ENCODE measurements at regions not wholly inside any gene's neighbourhood (a gene's known extent, or its start where the extent isn't known, plus 50 kb on each side); places are given as distances from the start of the nearest gene placed in this dataset.

- H3K79me2 ChIP-seq (ENCODE audit: low read length) = no peaks in the 10 kb centered on the region
- intact Hi-C loops (cut with micrococcal nuclease) = no loop called here
- no peaks in the 10 kb centered on the region for H3K27me3 ChIP-seq (ENCODE audit: low read length)
- H3K27ac ChIP-seq (ENCODE audit: low read length) = peak overlapping the region; percentile 57
- no peaks in the 10 kb centered on the region for H4K20me1 ChIP-seq (ENCODE audit: low read length)
- peak; percentile 96 for ATAC-seq
- CTCF ChIA-PET = interaction anchor here (1.2 kb wide), 1 partner anchor 119 kb away, joined by 3 read pairs; no protein-coding TSS in a partner anchor
- TF ChIP-seq EZH2 (IDR thresholded peaks at IDR 0.05; ENCODE audit: low read length, unreplicated experiment) (no peak), CTCF (conservative IDR thresholded peaks at IDR 0.05; ENCODE audit: low read depth, low read length) (no peak), EZH2phosphoT487 (IDR thresholded peaks at IDR 0.05; ENCODE audit: borderline replicate concordance, low read length) (no peak)
- POLR2A ChIA-PET (ENCODE audit: unreplicated experiment) = no interaction called here
- no peak overlapping the region for H3K4me3 ChIP-seq (ENCODE audit: low read length)
- H3K36me3 ChIP-seq (ENCODE audit: low read depth, low read length) = no peaks in the 10 kb centered on the region
- H3K4me1 ChIP-seq (ENCODE audit: insufficient read depth, low read length) = peaks cover 17% of the 10 kb centered on the region
- H3K9me3 ChIP-seq (ENCODE audit: low read length) = no peaks in the 10 kb centered on the region
- peak; percentile 73 for DNase-seq
- H3K4me2 ChIP-seq (ENCODE audit: low read length) = peak overlapping the region; percentile 23; the same call in 1 of the 2 replicates
- no TSS peak for BruUV-seq (replicated peaks)
- H3K9me2 ChIP-seq (replicated peaks; ENCODE audit: low read length) = no peaks in the 10 kb centered on the region
- H2AFZ ChIP-seq (ENCODE audit: low read length) = 0 out of 2 replicates have a peak overlapping the region, but pooled peaks have one; percentile 11
- H3K9ac ChIP-seq (ENCODE audit: low read length) = no peak overlapping the region
- no peaks in the 10 kb centered on the region for H3F3A ChIP-seq (ENCODE audit: low read length, unreplicated experiment)
Observed at GRCh38 chr13:81184556-81185265, 843.8 kb upstream of the SPRY2 start.

- no peaks in the 10 kb centered on the region for H3K4me1 ChIP-seq (ENCODE audit: insufficient read depth, low read length)
- DNase-seq = no peak
- TF ChIP-seq EZH2phosphoT487 (IDR thresholded peaks at IDR 0.05; ENCODE audit: borderline replicate concordance, low read length) = no peak
- no peak for TF ChIP-seq CTCF (conservative IDR thresholded peaks at IDR 0.05; ENCODE audit: low read depth, low read length)
- TF ChIP-seq EZH2 (IDR thresholded peaks at IDR 0.05; ENCODE audit: low read length, unreplicated experiment) = no peak
- ChIA-PET POLR2A (ENCODE audit: unreplicated experiment) (no interaction called here), CTCF (interaction anchor here (0.6 to 1.0 kb wide), 2 partner anchors 121 to 308 kb away, joined by 3 read pairs; no protein-coding TSS in a partner anchor)
- H3K79me2 ChIP-seq (ENCODE audit: low read length) = no peaks in the 10 kb centered on the region
- H3K4me3 ChIP-seq (ENCODE audit: low read length) = no peak overlapping the region
- ATAC-seq = peak; percentile 33
- no peak overlapping the region for H3K4me2 ChIP-seq (ENCODE audit: low read length)
- H3K9ac ChIP-seq (ENCODE audit: low read length) = no peak overlapping the region
- no peaks in the 10 kb centered on the region for H3K36me3 ChIP-seq (ENCODE audit: low read depth, low read length)
- no TSS peak for BruUV-seq (replicated peaks)
- H3K9me2 ChIP-seq (replicated peaks; ENCODE audit: low read length) = no peaks in the 10 kb centered on the region
- no peaks in the 10 kb centered on the region for H3F3A ChIP-seq (ENCODE audit: low read length, unreplicated experiment)
- H3K27ac ChIP-seq (ENCODE audit: low read length) = no peak overlapping the region
- H2AFZ ChIP-seq (ENCODE audit: low read length) = no peak overlapping the region
- no peaks in the 10 kb centered on the region for H3K9me3 ChIP-seq (ENCODE audit: low read length)
- no peaks in the 10 kb centered on the region for H4K20me1 ChIP-seq (ENCODE audit: low read length)
- intact Hi-C loops (cut with micrococcal nuclease) = loop anchor here (5.0 kb wide), 2 partner anchors 440 to 700 kb away; no protein-coding TSS in a partner anchor
- no peaks in the 10 kb centered on the region for H3K27me3 ChIP-seq (ENCODE audit: low read length)
Observed at GRCh38 chr13:81172603-81173002, 831.7 kb upstream of the SPRY2 start.
